GM19467 (cell line): ENCODE measurements at regions not wholly inside any gene's neighbourhood (a gene's known extent, or its start where the extent isn't known, plus 50 kb on each side); places are given as distances from the start of the nearest gene placed in this dataset.
"Not testable (repeated sequence)": the region's sequence is repeated elsewhere in the genome, so short reads cannot be mapped to it uniquely, and the experiment has no call there.

Experiments used
- ATAC-seq: cut with Tn5 transposase; IDR thresholded peaks from one replicate; pipeline ENCODE4 v1.9.1; 2021; ENCODE audit warnings: mild to moderate bottlenecking, moderate library complexity; ENCODE audit not compliant: unreplicated experiment

DNA sequence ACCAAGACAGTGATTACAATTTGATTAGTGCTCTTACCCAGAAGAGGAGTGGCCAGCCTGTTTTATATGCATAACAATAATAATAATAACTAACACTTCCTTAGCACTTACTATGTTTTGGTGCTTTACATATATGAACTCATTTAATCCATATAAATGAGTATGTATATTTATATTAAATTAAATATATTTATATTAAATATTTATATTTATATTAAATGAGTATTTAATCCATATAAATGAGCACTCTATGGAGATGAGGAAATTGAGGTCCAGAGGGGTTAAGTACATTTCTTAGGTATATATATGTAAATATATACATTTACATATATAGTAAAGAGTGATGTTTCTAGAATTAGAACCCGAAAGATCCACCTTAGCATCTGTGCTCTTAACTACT is 673.9 kb upstream of the ACVR2A start:
- no peak for ATAC-seq

DNA sequence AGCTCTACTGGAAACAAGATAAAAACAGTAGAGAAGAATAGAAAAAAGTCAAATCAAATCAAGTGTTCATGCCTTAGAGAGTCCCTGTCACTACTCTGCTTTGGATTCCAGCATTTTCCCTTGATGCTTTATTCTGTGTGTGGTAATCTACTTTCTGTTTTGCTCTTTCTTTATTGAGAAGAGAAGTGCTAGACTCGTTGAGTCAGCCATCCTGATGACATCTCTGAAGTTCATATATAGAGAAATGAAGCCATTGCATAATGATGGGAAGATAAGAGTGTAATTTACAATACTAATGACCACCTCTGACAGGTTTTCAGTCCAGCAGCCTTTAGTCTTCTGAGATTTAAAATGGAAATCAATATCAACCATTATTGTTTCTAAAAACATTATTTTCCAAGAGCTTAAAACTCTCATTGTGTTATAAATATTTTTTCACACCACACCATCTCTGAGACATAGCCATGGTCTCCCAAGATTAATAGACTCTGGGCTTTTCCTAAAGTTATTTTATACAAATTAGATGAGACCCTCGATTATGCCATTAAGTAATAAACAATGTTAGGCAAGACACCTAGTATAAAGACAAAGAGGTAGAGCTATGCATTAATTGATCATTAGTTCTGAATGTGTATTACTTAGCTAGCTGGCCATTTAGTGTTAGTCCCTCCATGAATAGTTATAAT is 679.0 kb upstream of the ACVR2A start:
- no peak for ATAC-seq

DNA sequence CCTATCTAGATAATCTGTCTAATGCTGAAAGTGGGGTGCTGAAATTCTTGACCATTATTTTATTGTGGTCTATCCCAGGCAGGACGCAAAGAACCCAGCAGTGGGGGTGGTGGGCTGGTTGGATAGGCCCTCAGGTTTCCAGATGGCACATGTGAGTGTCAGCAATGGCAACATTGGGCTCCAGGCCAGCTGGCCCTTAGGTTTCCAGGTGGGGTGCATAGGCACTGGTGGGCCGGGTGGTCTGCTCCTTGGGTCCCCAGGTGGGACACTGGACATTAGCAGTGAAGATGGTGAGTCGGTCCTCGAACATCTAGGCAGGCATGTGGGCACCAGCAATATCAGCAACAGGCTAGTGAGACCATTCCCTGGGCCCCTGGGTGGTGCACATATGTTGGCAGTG is 680.3 kb upstream of the ACVR2A start:
- ATAC-seq: no peak

DNA sequence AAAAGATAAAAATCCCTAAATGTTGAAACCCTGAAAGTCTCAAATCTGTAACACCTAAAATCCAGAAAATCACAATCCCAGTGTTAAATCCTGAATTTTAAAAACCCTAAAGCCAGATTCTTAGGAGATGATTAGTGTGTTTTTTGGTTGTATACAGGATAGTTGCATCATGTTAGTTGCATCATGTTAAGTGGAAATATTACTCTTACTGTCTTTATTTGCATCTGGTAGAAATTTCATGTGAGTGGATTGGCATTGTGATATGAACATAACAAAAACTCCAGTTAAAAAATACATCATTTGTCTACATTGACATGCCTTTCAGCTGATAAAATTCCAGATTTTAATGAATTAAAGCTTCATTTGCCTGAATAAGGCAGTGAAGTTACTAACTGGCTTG is 683.1 kb upstream of the ACVR2A start:
- no peak for ATAC-seq

DNA sequence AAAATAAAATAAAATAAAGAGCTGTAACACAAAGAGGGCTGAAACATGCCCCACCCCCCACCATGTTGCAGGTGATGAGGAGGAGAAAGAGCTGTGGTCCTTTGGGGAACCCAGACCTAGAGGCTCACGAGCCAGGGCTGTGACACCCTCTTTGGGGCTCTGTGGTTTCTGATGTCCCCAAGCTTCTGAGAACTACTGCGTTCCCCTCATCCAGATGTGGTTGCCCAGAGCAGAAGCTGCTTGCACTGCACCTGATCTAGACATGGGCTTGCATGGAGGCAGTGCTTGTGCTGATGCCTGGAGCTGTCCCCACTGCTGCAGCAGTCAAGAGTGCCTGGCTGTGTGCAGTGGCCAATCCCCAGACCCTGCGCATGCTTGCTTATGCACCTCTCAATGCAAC is 687.9 kb upstream of the ACVR2A start:
- no peak for ATAC-seq

DNA sequence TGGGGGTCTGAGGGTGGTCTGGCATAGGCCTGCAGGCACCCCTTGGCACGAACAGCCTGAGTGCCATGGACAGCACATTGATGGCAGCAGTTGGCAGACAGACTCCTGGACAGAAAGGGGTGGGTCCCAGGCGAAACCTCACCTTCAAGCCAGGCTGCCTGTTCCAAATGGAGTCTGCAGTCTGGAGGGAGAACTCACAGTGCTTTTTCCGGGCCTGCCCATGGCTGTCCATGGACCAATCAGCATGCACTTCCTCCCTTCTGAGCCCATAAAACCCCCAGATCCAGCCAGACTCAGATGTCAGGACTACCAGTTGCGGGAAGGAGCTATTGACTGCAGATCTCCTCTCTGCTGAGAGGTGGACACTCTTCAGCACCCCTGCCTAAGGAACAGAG is 694.6 kb upstream of the ACVR2A start:
- no peak for ATAC-seq

DNA sequence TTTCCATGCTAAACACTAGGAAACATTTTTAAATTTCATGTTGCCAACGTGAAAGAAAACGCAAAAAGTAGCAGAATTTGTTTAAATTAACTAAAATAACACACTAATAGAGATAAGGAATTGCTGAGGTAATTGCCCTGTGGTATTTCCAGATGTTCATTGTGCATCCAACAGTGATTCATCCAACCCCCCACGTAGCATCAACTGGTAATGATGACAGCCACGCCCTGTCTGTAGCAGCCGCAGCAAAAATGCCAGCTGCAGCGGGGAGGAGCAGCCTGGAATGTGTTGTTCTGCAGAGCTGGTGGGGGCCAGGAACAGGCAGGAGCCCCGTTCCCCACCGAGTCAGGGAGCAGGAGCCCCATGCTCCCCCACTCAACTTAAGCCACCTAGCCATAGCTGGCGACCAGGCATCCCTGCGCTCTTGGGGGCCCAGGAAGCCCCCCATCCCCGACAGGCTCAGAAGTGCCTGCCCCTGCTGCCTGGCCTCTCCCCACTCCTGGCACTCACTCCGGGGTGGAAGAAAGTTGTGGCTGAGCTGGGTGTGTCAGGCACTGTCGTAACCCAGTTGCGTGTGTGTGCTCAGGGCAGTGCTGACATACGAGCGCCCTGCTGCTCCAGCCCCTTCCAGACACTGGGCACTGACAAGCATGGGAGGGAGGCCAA is 695.1 kb upstream of the ACVR2A start:
- ATAC-seq: no peak

DNA sequence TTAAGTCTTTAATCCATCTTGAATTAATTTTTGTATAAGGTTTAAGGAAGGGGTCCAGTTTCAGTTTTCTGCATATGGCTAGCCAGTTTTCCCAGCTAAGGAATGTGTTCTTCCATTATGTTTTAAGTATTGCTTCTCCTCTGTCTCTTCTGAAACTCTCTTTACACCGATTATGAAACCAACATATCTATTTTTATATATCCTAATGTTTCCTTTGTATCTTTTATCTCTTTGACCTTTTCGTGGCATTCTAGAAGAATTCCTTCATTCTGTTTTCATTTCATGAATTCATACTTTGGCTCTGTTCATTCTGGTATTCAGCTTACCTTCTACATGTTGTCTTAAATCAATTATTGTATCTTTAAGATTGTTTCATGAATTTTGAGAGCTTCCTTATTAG is 697.0 kb upstream of the ACVR2A start:
- ATAC-seq: no peak

DNA sequence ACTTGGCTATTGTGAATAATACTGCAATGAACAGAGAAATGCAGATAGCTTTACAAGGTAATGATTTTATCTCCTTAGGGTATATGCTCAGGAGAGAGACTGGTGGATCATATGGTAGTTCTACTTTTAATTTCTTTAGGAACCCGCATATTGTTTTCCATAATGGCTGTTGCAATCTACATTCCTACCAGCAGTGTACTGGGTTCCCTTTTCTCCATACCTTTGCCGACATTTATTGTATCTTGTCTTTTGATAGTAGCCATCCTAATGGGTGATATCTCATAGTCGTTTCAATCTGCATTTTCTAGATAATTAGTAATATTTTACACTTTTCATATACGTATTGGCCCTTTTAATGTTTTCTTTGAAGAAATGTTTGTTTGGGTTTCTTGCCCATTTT is 702.9 kb upstream of the ACVR2A start:
- ATAC-seq: no peak

DNA sequence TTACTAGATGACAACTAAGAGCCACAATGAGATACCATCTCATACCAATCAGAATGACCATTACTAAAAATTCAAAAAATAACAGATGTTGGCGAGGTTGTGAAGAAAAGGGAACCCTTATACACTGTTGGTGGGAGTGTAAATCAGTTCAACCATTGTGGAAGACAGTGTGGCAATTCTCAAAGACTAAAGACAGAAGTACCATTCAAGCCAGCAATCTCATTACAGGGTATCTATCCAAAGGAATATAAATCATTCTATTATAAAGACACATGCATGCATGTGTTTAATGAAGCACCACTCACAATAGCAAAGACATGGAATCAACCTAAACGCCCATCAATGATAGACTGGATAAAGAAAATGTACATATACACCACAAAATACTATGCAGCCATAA is 705.1 kb upstream of the ACVR2A start:
- not testable (repeated sequence) for ATAC-seq

DNA sequence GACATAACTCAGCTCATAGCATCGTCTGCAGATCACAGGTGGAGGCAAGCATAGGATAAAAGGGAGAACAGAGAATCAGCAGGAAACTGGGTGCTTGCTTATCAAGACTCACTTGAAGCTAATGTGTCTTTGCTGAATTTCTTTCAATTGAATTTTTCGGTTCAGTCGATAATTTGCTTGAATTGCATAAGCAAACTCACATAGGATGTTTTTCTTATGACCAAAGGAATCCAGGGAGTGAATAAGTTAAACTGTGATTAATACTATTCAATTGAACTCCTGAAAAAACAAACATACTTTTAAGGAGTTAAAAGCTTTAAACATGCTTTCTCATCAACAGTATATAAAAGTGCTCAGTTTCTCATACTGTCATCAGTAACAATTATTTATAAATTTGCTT is 707.1 kb upstream of the ACVR2A start:
- no peak for ATAC-seq

DNA sequence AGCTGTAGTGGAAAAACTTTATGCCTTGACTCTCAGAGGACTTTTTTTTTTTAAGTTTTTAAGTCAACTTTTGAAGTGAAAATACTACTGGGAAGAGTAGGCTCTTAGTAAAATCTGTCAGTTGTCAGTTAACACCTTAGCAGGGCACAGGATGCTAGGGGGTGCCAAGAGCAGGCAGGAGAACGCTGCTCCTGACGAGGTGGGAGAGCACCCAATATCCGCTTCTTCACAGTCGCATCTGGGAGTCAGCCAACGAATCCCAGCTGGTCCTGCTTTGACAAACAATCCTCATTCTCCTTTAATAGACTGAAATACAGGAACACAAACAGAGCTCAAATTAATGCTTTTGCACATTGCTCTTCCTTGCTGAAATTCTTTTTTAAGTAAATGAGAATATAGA is 709.5 kb upstream of the ACVR2A start:
- ATAC-seq: no peak

DNA sequence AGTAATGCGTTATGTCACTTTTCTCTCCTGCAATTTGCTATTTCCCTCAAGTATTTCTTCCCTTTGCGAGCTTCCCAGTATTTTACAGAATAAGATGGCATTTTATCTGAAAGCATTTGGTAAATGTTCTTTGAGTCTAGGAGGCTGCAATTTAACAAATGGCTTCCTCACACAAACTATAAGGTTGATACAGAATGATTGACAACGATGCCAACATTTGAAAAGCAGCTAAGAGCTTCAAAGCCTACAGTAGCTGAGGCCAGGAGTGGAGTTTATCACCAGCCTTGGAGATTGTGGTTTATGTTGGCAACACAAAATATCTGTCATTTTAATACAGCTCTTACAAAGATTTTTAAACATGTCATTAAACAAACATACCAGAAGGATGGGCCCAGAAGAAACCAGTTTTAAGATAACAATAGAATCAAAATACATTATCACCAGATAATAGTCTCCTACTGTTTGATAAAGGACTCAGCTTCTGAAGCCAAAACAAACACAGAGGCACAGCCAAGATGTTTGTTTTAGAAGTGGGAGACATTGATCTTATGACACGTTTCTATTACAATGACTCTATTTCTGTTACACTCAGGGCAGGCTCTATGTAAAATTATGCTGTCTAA is 711.4 kb upstream of the ACVR2A start:
- ATAC-seq: no peak

DNA sequence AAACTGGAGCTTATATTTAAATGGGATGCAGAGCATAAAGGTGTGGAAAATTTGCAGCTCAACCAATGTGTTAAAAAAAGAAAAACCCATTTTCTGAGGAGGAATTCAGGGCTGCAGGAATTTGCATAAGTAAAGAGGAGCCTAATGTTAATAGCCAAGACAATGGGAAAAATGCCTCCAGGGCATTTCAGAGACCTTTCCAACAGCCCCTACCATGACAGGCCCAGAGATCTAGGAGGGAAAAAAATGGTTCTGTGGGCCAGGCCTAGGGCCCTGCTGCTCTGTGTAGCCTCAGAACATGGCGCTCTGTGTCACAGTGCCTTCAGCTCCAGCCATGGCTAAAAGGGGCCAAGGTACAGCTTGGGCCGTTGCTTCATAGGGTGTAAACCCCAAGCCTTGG is 719.7 kb upstream of the ACVR2A start:
- ATAC-seq: no peak

DNA sequence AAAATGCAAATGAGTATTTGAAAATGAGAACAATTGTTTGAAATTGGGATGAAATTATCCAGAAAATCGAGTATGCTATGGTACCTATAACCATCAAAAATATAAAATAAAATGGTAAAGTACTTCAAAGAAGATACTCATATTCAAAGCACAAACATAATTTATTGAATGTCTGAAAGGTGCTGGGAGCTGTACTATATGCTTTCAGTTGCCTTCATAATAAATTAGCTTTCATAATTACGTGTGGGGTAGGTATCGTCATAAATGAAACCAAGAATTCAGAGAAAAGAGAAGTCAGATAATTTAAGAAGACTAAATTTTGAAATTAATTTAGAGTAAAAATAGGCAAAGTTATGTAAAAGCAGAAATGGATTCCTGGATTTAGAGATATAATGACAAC is 721.9 kb upstream of the ACVR2A start:
- no peak for ATAC-seq

DNA sequence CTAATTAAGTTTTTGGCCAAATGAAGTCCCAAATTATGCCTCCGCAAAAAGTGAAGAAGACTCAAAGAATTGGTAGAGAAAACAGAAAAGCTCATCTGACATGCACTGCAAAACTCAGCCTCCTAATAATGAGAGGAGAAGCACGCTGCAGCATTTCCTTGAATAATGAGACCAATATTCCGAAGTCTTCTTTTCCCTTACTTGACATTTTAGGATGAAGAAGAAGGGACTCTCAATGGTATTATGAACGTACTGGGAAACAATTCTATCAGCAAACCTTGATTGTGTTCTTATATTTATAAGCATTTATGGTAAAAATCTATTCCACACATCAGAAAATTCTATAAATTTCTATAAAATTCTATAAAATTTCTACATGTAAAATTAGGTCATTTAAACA is 733.9 kb upstream of the ACVR2A start:
- ATAC-seq: no peak

DNA sequence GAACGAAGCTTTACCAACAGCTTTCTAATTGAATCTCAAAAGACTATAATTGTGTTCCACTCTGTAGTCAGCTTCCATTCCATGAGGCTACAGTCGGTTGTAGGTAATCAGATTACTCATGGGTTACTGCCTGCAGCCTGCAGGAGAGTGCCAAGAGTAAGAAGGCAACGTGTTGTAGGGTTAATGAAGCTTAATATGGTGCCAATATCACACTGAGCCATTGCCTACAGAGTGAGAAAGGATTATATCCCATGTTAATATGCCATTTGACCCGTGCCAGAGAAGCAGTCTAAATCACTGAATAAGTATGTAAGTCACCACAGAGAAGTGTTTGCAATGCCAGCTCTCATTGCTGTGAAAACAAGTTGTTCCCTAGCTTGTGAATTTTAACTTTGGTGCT is 734.5 kb upstream of the ACVR2A start:
- no peak for ATAC-seq

DNA sequence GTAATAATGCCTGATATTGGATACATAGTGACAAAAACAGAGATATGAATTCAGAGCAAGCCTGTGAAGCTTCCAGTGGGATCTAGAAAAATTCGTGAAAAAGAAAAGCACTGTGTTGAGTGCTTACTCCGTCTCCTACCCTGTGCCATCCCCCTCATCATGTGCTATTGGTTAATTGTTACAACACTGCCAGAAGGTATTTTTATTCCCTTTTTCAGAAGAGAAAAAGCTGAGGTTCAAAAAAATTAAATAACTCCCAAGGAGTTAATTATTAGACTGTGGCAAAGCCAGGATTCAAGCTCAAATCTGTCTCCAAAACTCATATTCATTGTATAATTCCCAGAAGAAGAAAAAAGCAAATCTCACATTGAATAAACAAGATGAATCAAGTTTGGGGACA is 735.5 kb upstream of the ACVR2A start:
- no peak for ATAC-seq

DNA sequence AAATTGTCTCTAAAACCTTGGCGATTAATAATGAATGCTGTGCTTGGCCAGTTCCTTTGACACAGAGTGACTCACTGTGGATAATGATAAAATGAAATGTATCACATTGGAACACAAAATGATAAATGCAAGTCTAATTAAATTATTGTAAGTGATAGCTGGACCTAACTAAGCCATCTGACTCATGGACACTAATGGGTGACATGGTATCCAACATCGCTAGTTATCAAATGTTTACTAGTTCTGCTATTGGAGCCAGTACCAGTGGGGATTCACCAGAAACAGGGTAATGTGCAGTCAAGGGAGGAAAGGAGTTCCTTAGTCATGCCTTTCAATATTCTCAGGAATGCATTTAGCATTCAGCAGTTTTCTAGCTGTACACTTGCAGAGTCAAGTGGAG is 736.3 kb upstream of the ACVR2A start:
- no peak for ATAC-seq

DNA sequence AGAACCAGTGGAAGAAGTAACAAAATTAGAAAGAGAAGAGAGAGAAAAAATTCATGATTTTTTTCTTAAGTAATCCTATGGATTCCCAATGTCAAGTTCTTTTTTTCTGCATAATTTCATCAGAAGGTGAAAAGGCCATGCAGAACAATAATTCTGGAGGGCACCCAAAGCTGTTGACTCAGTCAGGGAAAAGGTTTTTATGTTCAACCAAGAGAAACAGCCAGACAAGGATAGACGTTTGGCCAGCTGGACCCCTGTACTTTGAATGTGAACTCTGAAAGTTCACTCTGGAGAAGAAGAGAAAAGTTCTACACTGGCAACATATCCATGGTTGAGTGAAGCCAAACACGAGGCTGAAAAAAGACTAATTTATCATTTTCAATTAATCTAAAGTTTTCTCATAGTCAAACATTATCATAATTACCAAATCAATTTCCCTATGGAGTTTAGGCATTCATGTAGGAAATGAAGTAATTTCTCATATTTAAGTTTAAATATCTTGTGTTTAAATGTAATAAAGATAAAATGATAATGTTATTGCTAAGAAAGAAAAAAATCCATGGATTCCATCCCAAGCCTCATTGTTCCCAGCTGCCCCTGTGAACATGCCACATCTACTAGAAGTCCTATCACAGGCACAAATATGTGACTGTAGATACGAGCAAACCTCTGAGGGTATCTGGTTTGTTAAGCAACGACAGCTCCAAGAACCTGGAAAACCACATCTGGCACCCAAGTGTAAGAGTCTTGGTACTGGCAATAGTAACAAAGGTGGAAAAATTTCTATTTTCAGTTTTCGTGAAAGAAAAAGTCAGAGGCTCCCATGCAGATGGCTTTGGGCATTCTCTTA is 742.7 kb upstream of the ACVR2A start:
- no peak for ATAC-seq

DNA sequence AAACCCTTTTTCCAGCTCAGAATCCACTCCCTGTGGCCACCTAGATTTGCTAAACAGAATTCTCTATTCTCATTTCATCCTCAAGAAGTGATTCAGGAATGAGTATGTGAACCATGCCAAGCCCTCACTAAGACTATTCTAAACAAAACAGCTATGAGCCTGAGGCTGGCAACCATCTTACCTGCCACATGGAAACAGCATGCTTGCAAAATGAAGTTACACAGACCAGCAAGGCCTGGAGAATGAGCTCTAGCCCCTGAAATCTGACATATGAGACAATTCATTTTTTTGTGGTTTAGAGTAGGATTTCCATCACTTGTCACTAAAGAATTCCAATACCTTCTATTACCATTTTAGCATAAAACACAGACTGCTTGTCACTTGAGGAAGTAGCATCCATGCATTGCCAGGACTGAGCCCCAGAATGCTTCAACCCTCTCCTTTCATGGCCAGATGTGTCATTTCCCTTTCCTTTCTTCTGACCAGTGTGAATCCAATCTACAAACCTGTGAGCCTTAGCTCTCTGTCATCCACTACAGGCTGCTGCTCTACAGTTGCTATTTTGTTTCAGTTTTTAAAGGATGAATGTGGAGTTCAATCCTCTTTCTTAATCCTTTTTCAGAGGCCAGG is 744.3 kb upstream of the ACVR2A start:
- ATAC-seq: no peak
